Iris pigment epithelial cell (primary cell): ENCODE measurements at regions not wholly inside any gene's neighbourhood (a gene's known extent, or its start where the extent isn't known, plus 50 kb on each side); places are given as distances from the start of the nearest gene placed in this dataset.

Source experiments
- DNase-seq: peaks from one replicate; pipeline ENCODE4 v3.0.0-alpha.2; 2011; ENCODE audit warnings: low read depth

DNA sequence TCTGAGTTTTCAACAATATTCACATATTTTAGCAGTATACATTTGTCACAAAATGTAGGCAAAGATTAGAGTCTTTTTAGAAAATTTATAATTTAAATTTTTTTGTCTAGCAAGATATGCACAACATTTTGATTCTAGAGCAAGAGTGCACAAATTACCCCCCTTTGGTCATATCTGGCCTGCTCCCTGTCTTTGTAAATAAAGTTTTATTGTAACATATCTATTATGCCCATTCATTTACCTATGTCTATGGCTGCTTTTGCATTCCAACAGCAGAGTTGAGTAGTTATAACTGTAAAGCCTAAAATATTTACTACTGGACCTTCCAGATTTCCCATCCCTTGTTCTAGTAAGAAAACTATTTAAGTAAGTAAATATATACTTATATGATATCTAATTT, 430.7 kb downstream of the EDEM1 start:
- DNase-seq: no peak

- no peak for DNase-seq
Observed at GRCh38 chr3:5630406-5630805, 442.9 kb downstream of the EDEM1 start.

- no peak for DNase-seq
Observed at GRCh38 chr3:5633960-5634359, 446.5 kb downstream of the EDEM1 start.

DNA sequence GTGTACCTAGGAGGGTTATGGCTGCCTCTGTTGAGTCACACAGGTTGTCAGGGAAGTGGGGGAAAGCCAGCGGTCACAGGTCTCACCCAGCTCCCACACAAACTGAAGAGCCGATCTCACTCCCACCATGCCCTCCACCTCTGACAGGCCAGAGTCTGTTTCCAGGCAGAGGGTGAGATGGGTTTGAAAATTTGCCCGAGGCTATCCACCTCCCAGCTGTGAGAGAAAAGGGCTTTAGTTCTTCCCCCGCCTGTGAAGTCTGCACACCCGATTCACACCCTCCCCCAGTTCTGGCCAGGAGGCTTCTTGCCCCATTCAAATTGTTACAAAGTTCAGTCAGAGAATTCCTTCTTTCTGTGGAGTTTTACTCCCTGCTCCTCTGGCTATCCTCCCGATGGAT, 446.9 kb downstream of the EDEM1 start:
- no peak for DNase-seq

DNA sequence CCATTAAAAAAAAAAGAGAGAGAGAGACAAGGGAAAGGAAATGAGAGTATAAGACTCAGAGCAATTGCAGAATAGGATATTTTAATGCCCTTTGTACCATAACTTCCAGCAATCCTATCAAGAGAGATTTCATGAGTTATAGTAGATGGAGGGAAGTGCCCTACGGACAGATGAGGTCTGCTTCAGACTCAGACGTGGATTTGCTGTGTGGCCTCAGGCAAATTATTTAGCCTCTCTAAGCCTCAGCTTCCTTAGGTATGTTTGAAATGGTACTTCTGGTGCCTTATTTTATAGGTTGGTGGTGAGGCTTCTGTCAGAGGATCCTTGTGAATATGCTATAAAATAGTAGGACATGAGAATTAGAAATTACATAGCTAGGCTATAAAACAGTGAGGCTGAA, 448.2 kb downstream of the EDEM1 start:
- no peak for DNase-seq

GRCh38 chr3:5638550-5638949, 451.0 kb downstream of the EDEM1 start:
- no peak for DNase-seq

- no peak for DNase-seq
Observed at GRCh38 chr3:5644773-5645670, 457.5 kb downstream of the EDEM1 start.

GRCh38 chr3:5645692-5646410, 458.3 kb downstream of the EDEM1 start:
- DNase-seq: no peak

DNA sequence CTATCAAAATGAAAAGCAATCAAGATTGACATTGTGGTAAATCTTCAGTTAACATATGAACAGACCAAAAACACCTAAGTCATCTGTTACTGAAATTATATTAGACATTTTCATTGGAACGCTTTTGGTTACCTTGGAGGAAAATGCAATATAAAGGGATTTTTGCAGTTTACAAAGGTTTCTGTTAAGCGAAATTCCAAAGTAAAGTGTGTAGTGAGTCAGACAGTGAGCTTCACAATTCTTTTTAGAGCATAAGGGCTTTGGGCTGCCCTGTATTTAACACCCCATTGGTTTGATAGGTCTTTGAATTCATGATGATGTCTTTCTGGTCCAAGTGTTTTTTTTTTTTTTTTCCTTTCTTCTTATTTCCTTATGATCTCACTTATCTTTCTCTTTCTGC, 462.8 kb downstream of the EDEM1 start:
- no peak for DNase-seq

DNA sequence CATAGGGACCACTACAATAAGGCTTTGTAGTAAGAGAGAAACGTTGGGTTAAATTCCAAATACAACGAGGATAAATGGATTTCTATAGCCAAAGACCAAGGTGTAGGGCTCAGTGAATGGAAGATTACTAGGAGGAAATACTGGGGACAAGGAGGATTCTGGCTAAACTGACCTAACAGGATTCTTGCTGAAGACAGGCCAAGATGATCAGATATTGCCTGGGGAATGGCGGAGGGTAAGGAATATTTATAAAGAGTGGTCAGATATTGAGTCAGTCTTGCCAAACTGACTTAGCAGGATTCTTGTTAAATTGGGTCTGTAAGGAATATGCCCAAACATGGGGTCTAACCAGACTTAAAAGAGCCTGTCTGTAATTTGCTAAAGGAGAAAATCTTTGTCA, 463.8 kb downstream of the EDEM1 start:
- DNase-seq: no peak

GRCh38 chr3:5653426-5654143, 466.1 kb downstream of the EDEM1 start:
- no peak for DNase-seq

DNA sequence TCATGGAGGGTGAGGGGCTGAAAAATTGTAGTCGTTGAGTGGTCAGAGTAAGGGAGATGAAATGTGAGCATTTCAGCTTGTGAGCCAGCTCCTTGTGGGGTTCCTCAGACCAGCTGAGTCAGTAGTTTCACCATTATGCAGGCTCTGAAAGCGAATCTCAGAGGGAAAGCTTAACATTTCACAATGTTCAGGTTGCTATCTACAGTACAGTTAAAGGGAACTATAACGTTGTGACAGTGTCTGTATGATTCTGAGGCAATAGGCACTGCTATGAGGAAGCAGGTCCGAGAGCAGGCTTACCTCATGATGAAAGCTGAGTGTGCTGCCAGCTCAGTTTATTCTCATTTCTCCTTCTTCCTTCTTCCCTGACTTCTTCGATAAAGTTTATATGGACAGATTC, 469.6 kb downstream of the EDEM1 start:
- DNase-seq: no peak

DNA sequence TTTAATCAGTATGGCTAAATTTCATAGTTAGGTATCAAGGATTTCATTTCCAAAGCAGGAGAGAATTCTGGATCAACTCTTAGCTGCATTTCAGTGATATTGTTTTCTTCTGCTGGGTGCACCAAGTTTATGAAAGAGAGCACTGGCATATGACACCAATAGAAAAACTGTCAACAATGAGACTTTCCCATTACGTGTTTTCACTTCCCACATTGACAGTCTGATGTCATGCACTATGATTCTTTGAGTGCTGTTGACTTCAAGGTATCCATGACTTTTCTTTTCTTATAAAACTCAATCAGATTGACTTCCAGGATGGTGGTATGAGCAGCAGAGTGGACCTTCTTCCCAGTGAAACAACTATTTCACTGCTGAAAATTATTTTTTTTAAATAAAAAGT, 476.1 kb downstream of the EDEM1 start:
- no peak for DNase-seq

GRCh38 chr3:5666455-5666854, 478.9 kb downstream of the EDEM1 start:
- no peak for DNase-seq

GRCh38 chr3:5673521-5673920, 486.0 kb downstream of the EDEM1 start:
- DNase-seq: no peak

GRCh38 chr3:5675319-5675718, 487.8 kb downstream of the EDEM1 start:
- peak; percentile 0 for DNase-seq

DNA sequence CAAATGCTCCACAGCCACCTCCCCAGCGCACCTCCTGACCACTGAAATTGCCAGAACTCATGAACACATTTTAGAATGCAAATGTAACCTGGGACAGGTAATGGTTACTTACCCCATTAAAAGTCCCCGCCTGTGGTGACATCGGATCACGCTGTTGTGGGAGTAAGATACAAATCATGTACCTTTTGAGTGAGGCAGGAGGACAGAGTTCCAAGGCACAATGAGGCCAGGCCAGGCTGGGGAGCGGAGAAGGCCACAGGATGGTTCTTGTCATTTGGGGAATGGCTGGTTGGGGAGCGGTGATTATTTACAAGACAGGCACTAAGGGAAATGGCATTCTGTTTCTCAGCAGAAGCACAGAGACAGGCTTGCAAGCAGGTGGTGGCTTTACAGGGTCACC, 490.0 kb downstream of the EDEM1 start:
- DNase-seq: no peak

- no peak for DNase-seq
Observed at GRCh38 chr3:5678248-5678647, 490.7 kb downstream of the EDEM1 start.

DNA sequence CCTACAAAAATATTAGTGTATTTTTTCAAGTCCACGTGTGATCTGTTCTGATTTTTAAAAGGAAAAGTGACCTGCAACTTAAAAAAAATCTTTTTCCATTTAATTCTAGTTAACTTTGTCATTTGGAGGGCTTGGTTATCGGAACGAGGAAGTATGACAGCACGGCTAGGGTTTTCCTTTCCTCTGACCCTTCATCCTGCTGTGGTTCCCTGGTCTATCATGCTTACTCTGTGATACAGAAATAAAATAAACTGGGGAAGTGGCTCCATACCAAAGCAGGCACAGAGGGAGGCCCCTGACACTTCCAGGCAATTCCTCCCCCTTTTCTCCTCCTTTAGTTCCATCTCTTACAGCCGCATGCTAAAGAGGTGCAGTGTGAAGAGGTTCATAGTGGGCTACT, 491.3 kb downstream of the EDEM1 start:
- no peak for DNase-seq

DNA sequence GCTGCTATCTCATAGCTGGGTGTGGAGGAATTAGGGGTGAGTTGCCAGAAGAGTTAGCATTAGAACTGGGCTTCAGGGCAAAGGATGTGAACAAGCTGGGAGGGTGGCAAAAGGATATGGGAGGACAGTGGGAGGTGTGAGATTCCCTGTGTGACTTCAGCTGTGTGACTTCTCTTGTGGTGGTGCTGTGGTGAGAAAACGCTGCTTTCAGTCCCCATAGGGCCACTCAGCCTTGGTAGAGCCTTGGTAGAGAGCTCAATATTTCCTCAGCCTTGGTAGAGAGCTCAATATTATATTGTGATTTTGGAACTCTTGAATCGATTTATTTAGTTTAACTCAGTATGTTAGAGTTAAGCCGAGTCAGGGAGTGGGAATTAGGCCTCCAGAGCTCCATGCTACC, 499.7 kb downstream of the EDEM1 start:
- DNase-seq: no peak

GRCh38 chr3:5690490-5690889, 503.0 kb downstream of the EDEM1 start:
- no peak for DNase-seq

DNA sequence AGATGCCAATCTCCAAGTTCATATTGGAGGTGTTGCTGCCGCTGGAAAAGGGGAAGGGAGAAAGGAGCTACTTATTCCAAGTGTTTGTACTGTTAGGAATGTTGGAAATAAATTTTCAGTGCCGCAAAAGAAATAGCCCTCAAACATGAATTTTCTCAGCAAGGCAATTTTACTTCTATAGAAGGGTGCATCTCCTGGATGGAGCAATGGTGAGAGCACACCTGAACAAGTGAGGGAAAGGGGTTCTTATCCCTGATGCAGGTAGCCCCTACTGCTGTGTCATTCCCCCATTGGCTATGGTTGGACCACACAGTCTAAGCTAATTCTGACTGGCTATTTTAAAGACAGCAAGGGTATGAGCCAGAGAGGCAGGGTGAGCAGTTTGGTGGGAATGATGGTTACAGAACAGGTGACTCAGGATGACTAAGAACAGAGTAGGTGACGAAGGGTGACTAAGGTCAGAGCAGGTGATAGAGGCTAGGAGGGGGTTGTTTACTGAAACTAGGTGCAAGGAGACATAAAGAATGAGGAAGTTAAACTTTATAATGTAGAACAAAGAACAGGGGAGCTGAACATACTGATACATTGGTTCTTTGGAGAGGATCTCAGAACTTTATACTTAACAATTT, 503.5 kb downstream of the EDEM1 start:
- DNase-seq: no peak
